GM18867 (cell line): ENCODE measurements at regions not wholly inside any gene's neighbourhood (a gene's known extent, or its start where the extent isn't known, plus 50 kb on each side); places are given as distances from the start of the nearest gene placed in this dataset.

Experiments
- ATAC-seq: cut with Tn5 transposase; IDR thresholded peaks from one replicate; pipeline ENCODE4 v1.9.1; 2021; ENCODE audit warnings: mild to moderate bottlenecking, moderate library complexity; ENCODE audit not compliant: unreplicated experiment

DNA sequence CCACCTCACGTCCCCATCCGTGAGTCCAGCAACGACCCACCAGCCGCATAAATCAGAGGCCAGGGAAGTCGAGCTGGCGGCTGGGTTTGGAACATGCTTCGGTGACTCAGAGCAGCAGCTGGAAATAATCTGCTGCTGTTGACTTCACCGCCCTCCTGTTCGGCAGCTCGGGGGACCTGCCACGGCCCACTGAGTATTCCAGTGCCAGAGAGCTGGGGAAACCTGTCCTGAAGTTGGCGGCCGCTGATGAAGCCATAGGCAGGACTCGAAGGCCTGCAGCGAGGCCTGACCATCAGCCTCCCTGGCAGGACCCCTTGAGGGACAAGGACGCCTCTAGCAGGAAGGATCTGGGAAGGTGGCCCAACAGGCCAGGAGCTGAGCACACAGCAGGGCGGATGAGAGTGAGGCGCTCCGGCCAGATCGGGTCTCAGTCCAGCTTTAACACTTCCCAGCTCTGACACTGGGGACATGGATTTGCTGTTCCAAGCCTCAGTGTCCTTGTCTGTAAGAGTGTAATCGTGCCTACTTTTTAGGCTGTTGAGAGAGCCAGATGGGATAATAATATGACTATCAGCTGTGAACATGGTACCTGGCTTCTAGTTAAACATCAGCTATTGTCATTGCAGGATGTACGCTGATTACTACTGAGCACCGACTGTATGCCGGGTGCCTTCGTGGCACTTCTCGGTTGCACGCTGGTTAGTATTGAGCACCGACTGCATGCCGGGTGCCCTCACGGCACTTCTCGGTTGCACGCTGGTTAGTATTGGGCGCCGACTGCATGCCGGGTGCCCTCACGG lies 50.4 kb upstream of the CIBAR2 start:
- no peak for ATAC-seq

DNA sequence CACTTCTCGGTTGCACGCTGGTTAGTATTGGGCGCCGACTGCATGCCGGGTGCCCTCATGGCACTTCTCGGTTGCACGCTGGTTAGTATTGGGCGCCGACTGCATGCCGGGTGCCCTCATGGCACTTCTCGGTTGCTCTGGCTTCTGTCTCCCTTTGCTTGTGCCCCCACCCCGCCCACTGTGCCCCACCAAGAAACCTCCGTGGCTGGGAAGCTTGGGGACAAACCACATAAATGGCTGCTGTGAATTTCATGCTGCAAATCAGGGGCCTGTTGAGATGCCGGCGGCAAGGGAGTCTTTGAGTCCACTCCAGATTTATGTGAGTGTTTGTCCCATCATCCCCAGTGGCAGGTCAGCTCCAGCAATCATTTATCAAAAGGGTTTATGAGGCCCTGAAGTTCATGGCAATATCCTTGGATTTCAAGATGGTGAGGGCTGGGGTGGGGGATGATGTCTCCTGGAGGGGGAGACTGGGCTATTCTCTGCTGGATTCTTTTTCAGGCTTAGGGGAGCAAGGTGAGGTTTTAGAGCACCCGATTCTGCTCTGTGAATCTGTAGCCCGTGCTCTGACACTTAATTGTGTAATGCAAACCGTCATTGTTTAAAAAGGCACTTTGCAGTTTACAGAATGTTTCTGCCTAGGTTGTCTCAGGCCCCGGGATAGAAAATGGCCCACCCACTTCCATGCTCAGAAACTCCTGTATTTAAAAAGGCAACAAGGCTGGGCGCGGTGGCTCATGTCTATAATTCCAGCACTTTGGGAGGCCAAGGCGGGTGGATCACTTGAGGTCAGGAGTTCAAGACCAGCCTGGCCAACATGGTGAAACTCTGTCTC lies 51.2 kb upstream of the CIBAR2 start:
- ATAC-seq, result no peak

DNA sequence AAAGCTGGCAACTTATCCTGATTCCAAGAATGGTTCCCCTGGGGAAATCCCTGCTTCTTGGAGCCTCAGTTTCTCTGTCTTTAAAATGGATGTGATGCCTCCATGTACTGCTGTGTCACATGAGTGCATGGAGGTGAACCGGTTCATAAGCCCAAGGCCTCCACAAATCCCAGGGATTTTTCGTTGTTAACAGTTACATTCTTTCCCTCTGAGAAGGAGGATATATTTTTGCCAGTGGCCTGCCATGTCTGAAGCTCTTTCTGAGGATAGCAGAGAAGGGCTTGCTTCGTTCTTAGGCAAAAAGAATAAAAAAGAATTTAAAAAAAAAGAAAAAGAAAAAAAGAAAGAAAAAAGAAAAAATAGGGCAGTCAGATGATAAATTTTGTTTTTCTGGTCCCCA lies 52.2 kb upstream of the CIBAR2 start:
- ATAC-seq, result no peak

DNA sequence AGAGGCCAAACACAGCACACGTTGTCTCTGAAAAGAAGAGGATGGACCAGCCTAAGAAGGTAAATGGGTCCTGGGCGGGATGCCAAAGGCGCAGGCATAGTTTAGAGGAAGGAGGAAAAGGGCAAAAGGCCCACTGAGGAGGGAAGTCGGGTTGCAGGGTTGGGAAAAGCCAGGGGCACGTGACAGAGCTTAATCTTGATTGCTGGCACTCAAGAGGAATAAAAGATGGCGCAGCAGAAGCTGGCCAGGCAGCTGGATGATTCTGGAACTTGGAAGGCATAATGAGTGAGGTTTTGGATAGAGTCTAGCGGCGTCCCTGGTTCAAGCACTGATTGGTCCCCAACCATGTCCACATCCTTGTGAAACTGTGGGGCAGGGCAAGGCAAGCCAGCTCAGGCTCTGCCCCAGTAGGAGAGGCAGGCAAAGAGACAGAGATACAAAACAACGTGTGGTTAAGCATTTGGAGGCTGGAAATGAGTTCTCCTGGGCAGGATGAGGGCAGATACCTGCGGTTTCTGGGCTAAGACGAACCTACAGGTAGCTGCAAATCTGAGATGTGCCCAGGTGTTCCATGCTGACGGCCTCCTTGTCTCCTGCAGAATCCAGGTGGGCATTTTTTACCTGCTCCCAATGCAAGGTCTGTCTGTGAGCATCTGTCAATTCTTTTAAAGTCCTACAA lies 52.7 kb upstream of the CIBAR2 start:
- ATAC-seq, result no peak

DNA sequence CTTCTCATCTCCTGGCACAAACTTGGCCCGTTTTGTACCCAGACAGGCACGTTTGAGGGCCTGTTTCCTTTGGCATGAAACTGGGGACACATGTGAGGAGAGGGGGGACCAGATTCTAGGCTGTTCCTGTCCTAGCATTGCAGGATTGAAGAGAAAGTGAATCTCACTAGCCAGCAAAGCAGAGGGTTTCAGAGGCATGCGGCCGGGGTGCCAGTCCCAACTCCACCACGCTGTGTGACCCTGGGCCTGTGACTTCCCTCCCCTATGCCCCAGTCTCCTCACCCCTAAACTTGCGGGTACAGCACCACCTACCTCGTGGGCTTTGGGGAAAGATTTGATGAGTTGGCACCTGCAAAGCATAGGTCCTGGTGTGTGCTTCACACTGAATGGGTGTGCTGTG lies 53.5 kb upstream of the CIBAR2 start:
- ATAC-seq, result no peak

DNA sequence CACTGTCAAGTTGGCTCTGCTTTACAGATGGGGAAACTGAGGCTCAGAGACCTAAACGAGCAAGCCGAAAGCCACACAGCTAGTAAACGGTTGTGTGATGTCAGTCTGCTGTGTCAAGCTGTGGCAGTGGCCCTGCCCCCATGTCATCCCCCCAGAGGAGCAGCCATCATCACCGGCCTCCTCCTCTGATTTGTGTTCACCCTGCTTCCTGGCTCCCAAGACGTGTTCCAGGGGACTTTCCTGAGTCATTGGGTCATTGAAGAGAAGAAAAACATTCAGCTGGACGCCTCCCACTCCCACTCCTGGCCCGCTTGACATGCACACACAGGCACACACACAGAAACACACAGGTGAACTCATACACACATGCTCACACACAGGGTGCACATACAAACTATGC lies 54.0 kb upstream of the CIBAR2 start:
- ATAC-seq, result no peak

DNA sequence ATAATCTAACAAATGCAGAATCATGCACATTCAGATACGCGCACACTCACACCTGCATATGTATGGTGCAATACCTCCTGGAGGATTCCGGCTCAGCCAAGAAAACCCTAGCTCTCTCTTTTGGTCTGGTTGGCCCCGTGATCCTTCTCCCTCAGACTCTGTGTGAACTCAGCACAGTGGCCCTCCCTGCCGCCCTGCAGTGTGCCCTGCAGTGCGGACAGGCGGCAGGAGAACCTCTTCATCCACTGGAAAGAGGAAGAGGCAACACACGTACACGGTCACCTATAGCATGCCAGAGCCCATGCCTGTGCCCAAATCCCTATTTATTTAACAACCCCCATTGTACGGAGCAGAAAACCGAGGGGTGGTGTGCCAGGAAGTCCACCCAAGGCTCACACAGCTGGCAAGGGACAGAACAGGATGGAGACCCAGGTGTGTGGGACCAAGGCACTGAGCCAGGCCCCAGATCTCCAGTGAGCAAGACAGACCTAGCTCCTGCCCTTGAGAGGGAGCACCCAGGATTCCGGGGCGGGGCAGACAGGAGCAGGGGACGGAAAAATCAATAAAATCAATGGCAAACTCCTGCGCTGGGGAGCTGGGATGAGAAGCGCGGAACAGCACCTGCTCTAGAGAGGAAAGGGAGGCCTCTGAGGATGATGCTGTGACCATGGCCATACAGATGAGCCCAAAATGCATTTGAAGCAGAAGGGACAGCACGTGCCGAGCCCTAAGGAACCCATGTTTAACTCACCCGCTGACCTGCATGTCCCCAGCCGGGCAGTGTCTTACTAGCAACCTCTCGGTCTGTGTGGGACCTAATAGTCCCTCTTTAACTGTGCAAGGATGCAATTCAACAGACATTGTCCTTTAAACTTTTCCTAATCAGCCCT lies 54.7 kb upstream of the CIBAR2 start:
- ATAC-seq, result no peak

DNA sequence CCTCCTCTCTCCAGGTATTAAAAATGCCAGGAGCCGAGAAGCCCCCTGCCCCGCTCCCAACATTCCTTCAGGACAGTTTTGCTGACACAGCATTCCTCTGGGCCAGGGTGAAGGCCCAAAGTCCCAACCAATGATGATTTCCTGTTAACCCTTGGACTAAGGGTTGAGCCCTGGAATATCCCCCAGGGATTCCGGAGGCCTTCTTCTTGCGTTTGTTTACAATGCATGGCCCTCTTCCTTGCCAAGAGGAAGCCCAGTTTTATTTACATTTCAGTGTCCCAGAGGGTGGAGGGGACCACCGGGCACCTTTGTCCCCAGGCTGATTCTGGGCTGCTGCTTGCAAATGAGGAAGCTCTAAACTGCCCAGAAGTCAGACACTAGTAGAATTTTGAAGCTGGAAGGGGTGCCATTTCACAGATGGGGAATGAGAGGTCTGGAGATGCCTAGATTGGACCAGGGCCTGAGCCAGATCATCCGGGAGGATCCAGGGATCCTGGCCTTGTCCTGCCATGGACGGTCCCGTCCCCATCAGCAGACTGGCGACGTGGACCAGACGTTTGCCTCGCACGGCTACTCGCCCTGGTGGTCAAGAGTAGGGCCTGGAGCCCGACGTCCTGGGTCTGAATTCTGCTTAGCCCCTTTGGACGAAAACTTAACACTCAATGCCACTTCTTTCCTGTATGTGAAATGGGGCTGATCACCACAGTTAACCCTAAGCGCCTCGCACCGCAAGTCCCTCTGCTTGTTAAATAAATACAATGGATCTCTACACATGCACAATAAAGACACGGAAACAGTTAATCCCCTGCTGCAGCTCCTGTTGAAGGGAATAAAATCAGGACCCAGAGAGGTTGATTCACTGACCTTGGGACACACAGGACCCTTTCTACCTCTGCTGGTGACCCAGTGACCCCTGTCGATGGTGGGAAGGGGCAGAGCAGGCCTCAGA lies 55.6 kb upstream of the CIBAR2 start:
- no peak for ATAC-seq

DNA sequence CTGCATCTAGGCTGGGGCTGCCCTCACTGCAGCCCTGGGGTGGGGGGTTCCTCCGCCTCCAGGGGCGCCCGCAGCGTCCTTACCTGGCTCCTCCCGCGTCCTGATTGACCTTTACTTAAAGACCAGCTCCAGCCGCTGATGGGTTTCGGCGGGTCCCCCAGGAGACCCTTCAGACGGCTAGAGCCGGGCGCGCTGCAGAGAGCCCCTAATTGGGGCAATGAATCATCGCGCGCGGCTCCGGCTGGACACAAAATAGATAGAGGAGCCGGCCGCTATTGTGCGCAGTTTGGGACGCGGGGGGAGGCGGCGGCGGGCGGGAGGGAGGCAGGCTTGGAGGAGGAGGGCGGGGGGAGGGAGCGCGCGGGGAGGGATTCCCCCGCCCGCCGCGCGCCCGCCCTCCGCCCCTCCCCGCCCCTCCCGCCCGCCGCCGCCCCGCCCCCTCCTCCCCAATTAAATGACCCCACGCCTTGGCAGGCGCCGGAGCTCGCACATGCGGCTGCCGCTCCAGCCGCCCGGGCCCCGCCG lies 56.5 kb upstream of the CIBAR2 start:
- ATAC-seq, result no peak

DNA sequence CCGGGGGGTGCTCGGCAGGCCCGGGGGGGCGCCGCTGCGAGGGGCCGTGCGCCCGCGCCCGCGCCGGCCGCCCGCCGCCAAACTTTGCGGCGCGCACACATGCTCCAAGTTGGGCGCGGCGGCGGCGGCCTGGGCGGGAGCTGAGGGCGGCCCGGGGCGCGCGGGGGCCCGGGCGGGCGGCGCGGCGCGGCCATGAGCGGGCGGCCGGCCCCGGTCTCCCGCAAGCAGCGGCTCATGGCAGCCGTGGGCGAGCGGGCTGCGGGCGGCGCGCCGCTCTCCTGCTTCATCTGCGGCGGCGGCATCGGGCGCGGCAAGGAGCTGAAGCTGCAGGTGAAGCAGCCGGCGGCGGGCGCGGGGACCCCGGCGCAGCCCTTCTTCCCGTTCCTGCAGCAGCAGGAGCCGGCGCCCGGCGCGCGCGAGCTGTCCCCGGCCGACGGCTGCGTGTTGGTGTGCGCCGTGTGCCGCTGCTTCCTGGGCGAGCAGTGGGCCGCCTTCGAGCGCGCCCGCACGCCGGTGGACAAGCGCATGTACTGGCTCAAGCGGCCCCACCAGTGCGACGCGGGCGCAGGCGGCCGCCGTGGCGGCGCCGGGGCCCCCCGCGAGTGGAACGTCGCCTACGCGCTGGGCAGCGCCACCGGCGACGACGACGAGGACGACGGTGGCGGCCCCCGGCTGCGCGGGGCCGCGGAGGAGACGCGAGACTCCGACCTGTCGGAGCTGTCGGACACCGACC lies 57.2 kb upstream of the CIBAR2 start:
- no peak for ATAC-seq

DNA sequence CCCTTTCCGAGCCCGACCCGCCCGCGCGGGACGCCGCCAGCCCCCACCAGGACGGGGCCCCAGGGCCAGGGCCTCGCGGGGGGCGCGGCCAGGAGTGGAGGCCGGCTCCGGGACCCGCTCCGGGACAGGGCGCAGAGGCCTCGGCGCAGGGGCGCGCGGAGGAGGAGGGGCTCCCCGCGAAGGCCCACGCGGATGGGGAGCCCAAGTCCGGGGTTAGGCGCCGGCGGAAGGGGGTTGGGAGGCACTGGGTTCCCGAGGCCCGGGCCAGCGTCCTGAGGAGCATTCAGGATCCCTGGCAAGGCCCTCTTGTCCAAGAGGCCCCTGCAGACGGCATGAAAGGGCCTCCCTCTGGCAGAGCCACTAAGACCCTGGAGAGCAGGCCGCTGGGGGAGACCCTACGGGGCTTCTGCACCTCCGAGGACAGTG lies 57.8 kb upstream of the CIBAR2 start:
- no peak for ATAC-seq

DNA sequence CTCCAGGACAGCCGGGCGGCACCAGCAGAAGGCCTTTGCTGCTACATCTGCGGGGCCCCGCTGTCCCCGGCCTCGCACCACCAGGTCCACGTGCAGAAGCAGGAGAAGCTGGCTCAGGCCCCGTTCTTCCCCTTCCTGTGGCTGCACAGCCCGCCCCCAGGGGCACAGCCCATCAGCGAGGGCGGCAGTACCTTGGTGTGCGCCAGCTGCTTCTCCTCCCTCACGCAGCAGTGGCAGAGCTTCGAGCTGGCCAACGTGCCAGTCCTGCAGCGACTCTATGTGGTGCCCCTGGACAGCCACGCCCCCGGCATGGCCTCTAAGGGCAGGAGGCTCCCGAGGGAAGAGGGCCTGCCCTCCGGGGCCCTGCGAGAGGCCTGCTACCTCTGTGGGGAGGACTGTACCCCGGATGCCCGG lies 58.3 kb upstream of the CIBAR2 start:
- ATAC-seq, result no peak

DNA sequence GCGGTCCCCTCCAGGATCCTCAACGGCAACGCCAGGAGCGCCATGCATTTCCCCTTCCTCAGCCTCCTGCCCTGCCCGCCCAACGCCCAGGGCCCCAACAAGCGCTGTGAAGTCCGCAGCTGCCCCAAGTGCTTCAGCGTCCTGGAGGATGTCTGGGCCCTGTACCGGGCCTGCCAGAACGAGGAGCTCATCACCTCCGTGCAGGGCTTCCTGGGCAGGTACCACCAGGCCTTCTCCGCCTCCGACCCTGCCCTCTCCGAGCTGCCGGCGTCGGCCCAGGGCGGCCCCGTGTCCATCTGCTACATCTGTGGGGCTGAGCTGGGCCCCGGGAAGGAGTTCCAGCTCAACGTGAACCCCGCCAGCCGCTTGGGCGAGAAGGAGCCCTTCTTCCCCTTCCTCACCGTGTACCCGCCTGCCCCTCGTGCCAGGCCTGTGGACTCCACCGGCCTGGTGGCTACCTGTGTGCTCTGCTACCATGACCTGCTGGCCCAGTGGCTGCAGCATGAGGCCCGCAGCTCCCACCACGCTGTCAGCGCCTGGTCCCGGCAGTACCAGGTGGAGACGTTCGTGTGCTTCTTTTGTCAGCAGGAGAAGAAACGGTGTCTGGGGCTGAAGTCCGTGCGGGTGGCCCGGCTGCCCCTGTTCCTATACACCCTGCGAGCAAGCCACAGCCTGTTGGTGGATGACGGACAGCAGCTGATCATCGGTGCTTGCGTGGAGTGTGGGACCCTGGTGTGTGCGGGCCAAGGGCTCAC lies 58.9 kb upstream of the CIBAR2 start:
- ATAC-seq, result no peak

DNA sequence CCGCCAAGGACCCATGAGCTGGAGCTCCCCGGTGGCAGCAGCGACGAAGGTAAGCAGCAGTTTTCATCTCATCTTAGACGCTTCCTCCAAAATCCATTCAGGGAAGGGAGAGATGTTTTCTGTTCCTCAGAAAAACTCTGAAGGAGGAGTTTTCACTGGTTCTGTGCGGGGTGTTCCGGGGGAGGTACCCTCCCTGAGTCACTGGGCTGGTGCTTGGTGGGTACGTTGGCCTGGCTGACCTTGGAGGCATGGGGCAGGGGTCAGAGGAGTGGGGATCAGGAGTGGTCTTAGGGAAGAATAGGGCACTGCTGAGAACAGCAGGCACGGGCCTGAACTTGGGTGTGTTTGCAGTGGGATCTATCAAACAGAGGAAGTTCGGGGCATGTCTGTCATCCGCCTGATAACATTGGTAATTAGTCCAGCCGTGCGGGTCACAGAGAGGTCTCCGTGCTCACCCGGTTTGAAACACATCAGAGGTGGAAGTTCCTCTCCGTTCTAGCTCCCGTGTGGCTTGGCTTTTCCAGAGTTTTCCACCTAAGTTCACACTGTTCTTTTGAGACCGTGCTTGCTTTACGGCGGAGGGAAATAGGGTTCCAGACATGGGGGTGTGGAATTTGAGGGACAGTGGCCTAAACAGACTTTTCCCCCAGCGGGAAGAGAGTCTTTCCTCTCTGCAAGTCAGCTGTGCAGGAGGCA lies 59.6 kb upstream of the CIBAR2 start:
- no peak for ATAC-seq

DNA sequence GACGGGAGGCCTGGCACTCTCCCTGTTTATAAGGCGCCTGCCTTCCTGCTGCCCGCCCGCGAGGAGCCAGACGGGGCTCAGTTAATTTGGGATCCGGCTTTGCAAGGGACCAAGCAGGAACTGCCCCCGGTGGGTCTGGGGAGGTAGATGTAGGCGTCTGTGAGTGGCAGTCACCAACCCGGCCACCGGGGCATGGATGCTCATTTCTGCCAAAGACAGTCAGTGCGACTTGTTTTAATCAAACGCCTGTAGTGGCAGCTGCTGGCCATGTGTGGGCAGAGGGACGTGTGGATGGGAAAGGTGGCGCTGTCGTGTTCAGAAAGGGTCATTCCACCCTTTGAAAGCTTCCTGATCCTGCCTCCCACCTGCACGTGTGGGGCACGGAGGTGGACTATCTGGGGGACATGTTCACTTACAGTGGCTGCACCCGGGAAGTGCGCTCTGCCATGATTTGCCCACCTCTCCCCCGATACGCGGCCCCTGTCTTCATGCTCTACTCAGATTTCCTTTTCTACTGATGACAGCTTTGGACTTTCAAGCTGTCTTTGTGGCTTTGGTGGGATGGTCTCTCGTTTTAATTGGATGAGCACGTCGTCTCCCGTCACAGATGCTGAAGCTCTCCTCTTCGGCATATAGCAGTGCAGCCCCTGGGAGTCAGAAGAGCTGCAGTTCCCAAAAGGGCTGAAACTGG lies 60.3 kb upstream of the CIBAR2 start:
- ATAC-seq, result no peak

DNA sequence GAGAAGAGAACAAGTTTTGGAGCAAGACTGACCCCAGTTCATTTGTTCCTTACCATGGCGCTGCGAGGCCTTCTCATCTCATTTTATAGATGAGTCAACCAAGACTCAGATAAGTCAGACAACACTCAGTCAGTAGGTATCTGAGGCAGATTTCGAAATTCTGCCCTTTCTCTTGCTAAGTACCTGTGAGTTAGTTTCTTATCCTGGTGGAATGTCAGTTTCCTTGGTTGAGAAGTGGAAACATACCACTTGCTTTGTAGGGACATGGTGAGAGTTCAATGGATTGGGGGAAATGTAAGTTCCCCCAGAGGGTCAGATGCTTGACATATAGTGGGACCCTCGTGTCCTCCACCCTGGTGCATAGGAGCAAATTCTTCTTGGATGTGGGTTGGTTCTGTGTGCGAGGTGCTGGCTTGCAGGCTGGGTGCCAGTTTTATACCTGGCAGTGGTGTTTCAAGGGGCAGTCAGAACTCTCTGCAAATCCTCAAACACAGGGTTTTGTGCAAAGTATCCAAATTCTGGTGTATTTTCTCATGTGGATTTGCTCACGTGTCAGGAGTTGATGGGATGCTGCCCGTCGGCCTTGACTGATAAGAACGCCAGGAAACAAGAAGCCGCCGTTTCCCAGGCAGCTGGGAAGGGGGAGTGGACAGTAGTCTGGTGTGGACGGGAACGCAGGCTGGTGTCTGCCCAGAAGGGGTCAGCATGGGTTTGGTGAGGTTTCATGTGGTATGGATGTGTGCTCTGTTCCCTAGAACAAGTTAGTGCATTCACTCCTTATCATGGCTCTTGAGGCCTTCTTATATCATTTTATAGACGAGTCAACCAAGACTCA lies 61.1 kb upstream of the CIBAR2 start:
- ATAC-seq, result no peak
